K562 (cell line): ENCODE measurements at regions not wholly inside any gene's neighbourhood (a gene's known extent, or its start where the extent isn't known, plus 50 kb on each side); places are given as distances from the start of the nearest gene placed in this dataset.

ENCODE experiments used
- ATAC-seq: fragments of 200-7000 bp; cut with Tn5 transposase; 3 replicates; pipeline ENCODE4 v1.9.1; 2020; ENCODE audit warnings: moderate library complexity
- BruUV-seq: library from RNA; stranded (reverse); fragments of 400-500 nt; replicated peaks from 2 replicates; lab custom pipeline; 2021; lab: Mats Ljungman, UMichigan
- CTCF ChIA-PET: fragments of 300-600 bp; formaldehyde crosslinking; extraction: SDS; loops from one replicate; lab custom pipeline; 2021; ENCODE audit warnings: low intra/inter-chr PET ratio; lab: Yijun Ruan, JAX
- POLR2A ChIA-PET: fragments of 300-600, 350-650 bp; sonication (Branson Sonifier 250); formaldehyde crosslinking; extraction: SDS; loops from one replicate; lab custom pipeline; 2021; ENCODE audit warnings: antibody characterized with exemption, inconsistent platforms; lab: Yijun Ruan, JAX
- DNase-seq, 4 experiments: peaks; one replicate each; pipeline versions ENCODE4 v3.0.0 to v3.0.0-alpha.2; 2011 to 2018; ENCODE audit warnings: low spot score in 3 of 4, mixed read lengths in 3 of 4; ENCODE audit errors: extremely low read depth in 1 of 4
- FAIRE-seq: peaks from 2 replicates; lab custom pipeline; 2011; peaks lifted over from hg19 to GRCh38; lab: Jason Lieb, UNC
- H2AFZ ChIP-seq: 2 replicates; pipeline ENCODE4 v1.6.0; 2011; ENCODE audit warnings: low read depth, low read length, control low read depth, inconsistent platforms
- H3K27ac ChIP-seq: fragments of 200-600 bp; 3 replicates; pipeline ENCODE4 v1.8.0; 2011; ENCODE audit warnings: low read depth, mild to moderate bottlenecking, control low read depth, inconsistent platforms, low read length, moderate library complexity, mixed read lengths; ENCODE audit errors: extremely low read depth
- H3K27me3 ChIP-seq, 2 experiments: fragments of 300-600 bp in 1 of 2; 2 replicates in 1 of 2; 3 replicates in 1 of 2; pipeline versions ENCODE4 v1.6.0 to v1.8.0; 2011; ENCODE audit warnings: inconsistent platforms in 2 of 2, low read length in 2 of 2, mild to moderate bottlenecking in 1 of 2, mixed read lengths in 1 of 2, moderate library complexity in 1 of 2; ENCODE audit not compliant: control insufficient read depth in 2 of 2, insufficient read depth in 2 of 2
- H3K36me3 ChIP-seq: fragments of 300-600 bp; 3 replicates; pipeline ENCODE4 v1.8.0; 2011; ENCODE audit warnings: mild to moderate bottlenecking, low read length, inconsistent platforms; ENCODE audit not compliant: control insufficient read depth, insufficient read depth
- H3K4me1 ChIP-seq, 2 experiments: fragments of 200-600 bp in 1 of 2; replicated peaks in 1 of 2; 2 replicates in 1 of 2; 3 replicates in 1 of 2; pipeline versions ENCODE4 v1.5.1 to v1.8.0; 2011; ENCODE audit warnings: inconsistent platforms in 2 of 2, low read length in 2 of 2, mild to moderate bottlenecking in 1 of 2, mixed read lengths in 1 of 2, moderate library complexity in 1 of 2; ENCODE audit not compliant: control insufficient read depth in 2 of 2, insufficient read depth in 2 of 2
- H3K4me2 ChIP-seq: 2 replicates; pipeline ENCODE4 v1.6.1; 2011; ENCODE audit warnings: low read length, control low read depth, inconsistent platforms, mixed read lengths; ENCODE audit not compliant: insufficient read depth
- H3K4me3 ChIP-seq: fragments of 200-600 bp; sonication (generic), shearing (Covaris generic); 2 replicates; pipeline ENCODE4 v1.5.1; 2016; ENCODE audit warnings: control low read depth, inconsistent platforms
- H3K79me2 ChIP-seq: fragments of 200-600 bp; 3 replicates; pipeline ENCODE4 v1.8.0; 2011; ENCODE audit warnings: low read length, inconsistent platforms; ENCODE audit not compliant: control insufficient read depth, insufficient read depth
- H3K9ac ChIP-seq, 2 experiments: 2 replicates each; pipeline versions ENCODE4 v1.6.0 to v1.6.1; 2011; ENCODE audit warnings: low read depth in 2 of 2, low read length in 2 of 2, control low read depth in 1 of 2, inconsistent platforms in 1 of 2, mild to moderate bottlenecking in 1 of 2, mixed read lengths in 1 of 2; ENCODE audit not compliant: insufficient read depth in 1 of 2
- H3K9me1 ChIP-seq: one replicate; pipeline ENCODE4 v1.6.0; 2011; ENCODE audit warnings: inconsistent platforms, mild to moderate bottlenecking, low read length, moderate library complexity; ENCODE audit not compliant: control insufficient read depth, insufficient read depth
- H3K9me3 ChIP-seq: replicated peaks from 2 replicates; pipeline ENCODE4 v1.5.1; 2011; ENCODE audit warnings: low read depth, low read length, inconsistent platforms; ENCODE audit not compliant: control insufficient read depth, insufficient read depth
- H4K20me1 ChIP-seq: replicated peaks from 2 replicates; pipeline ENCODE4 v1.6.1; 2011; ENCODE audit warnings: low read length, inconsistent platforms, mixed read lengths; ENCODE audit not compliant: control insufficient read depth, insufficient read depth
- CUX1 ChIP-seq: fragments of 200-800 bp; sonication (Bioruptor generic); IDR thresholded peaks from 2 replicates; pipeline ENCODE4 v1.6.1; 2016; ENCODE audit warnings: missing genetic modification characterization, missing compliant biosample characterization
- ELF2 ChIP-seq: fragments of 250-450 bp; sonication (Bioruptor Pico); IDR thresholded peaks from 2 replicates; pipeline ENCODE4 v1.5.0; 2021; ENCODE audit warnings: mild to moderate bottlenecking
- FOSL1 ChIP-seq: fragments of 200-800 bp; sonication (Bioruptor generic); conservative IDR thresholded peaks from 2 replicates; pipeline ENCODE4 v1.6.1; 2016; ENCODE audit warnings: missing genetic modification characterization, missing compliant biosample characterization
- PHB2 ChIP-seq: fragments of 450-650 bp; IDR thresholded peaks from 2 replicates; pipeline ENCODE4 v1.6.1; 2017; ENCODE audit warnings: low read depth
- ZNF77 ChIP-seq: fragments of 250-450 bp; sonication (Bioruptor Pico); IDR thresholded peaks from 2 replicates; pipeline ENCODE4 v1.5.0; 2020
- in situ Hi-C: fragments of 300-500 bp; cut with MboI; formaldehyde crosslinking; loops from 4 replicates; pipeline ENCODE4 v1.15.0; 2018; ENCODE audit warnings: inconsistent platforms, mixed read lengths
- intact Hi-C: fragments of 100-400 bp; cut with micrococcal nuclease; formaldehyde crosslinking; loops from 2 replicates; pipeline ENCODE4 v1.14.2; 2022

DNA sequence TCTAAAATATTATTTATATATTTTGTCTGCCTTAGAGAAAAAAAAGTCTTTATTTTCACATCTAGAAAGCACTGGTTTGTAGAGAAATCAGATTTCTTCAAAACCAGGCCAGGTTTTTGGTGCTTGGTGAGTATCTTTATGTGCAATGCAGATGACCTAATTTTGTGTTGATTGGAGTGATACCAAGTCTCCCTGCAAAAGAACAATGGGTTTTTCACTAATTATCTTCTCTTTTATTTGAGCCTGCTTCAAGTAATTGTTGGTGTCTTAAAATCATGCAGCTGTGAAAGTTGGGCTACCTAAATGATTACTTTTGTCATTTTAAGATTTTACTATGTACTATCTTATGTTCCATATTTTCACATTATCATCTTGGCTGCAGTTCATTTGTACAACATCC is 874.7 kb downstream of the TFAP2A start:
- no peaks in the 10 kb centered on the region for H3K79me2 ChIP-seq
- no peak overlapping the region for H3K4me2 ChIP-seq
- H3K9ac ChIP-seq: no peak overlapping the region
- no peaks in the 10 kb centered on the region for H4K20me1 ChIP-seq
- H3K27ac ChIP-seq: no peak overlapping the region
- TF ChIP-seq ELF2 (CRISPR knock-in tag): no peak
- no peak for TF ChIP-seq CUX1 (CRISPR knock-in tag)
- no peak for TF ChIP-seq FOSL1 (tag)
- no peak for TF ChIP-seq ZNF77 (CRISPR knock-in tag)
- TF ChIP-seq PHB2: no peak
- H3K36me3 ChIP-seq: no peaks in the 10 kb centered on the region
- no TSS peak for BruUV-seq
- FAIRE-seq (no peak), ATAC-seq (no peak), DNase-seq (no peak)
- ChIA-PET POLR2A (no interaction called here), CTCF (no interaction called here)
- H3K4me3 ChIP-seq: no peak overlapping the region
- in situ Hi-C loops: loop anchor here (10.0 kb wide), 1 partner anchor 895 kb away; no protein-coding TSS in a partner anchor
- no peaks in the 10 kb centered on the region for H3K4me1 ChIP-seq
- no peak overlapping the region for H2AFZ ChIP-seq
- no peaks in the 10 kb centered on the region for H3K27me3 ChIP-seq
- intact Hi-C loops: loop anchor here (2.0 kb wide), 1 partner anchor 889 kb away; no protein-coding TSS in a partner anchor
- no peaks in the 10 kb centered on the region for H3K9me3 ChIP-seq
- no peaks in the 10 kb centered on the region for H3K9me1 ChIP-seq
